Mucosa of rectum (tissue), 2 donors: ENCODE measurements at regions not wholly inside any gene's neighbourhood (a gene's known extent, or its start where the extent isn't known, plus 50 kb on each side); places are given as distances from the start of the nearest gene placed in this dataset.

Experiments used
- H3K27ac ChIP-seq, 2 donors: one replicate each; pipeline ENCODE4 v1.7.0; 2013; ENCODE audit warnings: inconsistent platforms in 2 of 2, low read depth in 2 of 2, low read length in 2 of 2
- H3K27me3 ChIP-seq, 2 donors: one replicate each; pipeline ENCODE4 v1.7.0; 2013; ENCODE audit warnings: low read length in 2 of 2; ENCODE audit not compliant: control insufficient read depth in 2 of 2, insufficient read depth in 2 of 2
- H3K36me3 ChIP-seq, 2 donors: one replicate each; pipeline ENCODE4 v1.7.0; 2013; ENCODE audit warnings: low read length in 2 of 2; ENCODE audit not compliant: control insufficient read depth in 2 of 2, insufficient read depth in 2 of 2
- H3K4me1 ChIP-seq, 2 donors: one replicate each; pipeline ENCODE4 v1.7.0; 2013; ENCODE audit warnings: low read length in 2 of 2, mild to moderate bottlenecking in 1 of 2; ENCODE audit not compliant: control insufficient read depth in 2 of 2, insufficient read depth in 2 of 2
- H3K4me3 ChIP-seq, 2 donors: one replicate each; pipeline ENCODE4 v1.7.0; 2013; ENCODE audit warnings: low read length in 2 of 2
- H3K9ac ChIP-seq, 2 donors: one replicate each; pipeline ENCODE4 v1.7.0; 2013; ENCODE audit warnings: low read length in 2 of 2, low read depth in 1 of 2, mild to moderate bottlenecking in 1 of 2
- H3K9me3 ChIP-seq, 2 donors: one replicate each; pipeline ENCODE4 v1.7.0; 2013; ENCODE audit warnings: low read length in 2 of 2; ENCODE audit not compliant: control insufficient read depth in 2 of 2
- donor health status: healthy.
- donor health status: Normal muscosa, but diverticular disease.

DNA sequence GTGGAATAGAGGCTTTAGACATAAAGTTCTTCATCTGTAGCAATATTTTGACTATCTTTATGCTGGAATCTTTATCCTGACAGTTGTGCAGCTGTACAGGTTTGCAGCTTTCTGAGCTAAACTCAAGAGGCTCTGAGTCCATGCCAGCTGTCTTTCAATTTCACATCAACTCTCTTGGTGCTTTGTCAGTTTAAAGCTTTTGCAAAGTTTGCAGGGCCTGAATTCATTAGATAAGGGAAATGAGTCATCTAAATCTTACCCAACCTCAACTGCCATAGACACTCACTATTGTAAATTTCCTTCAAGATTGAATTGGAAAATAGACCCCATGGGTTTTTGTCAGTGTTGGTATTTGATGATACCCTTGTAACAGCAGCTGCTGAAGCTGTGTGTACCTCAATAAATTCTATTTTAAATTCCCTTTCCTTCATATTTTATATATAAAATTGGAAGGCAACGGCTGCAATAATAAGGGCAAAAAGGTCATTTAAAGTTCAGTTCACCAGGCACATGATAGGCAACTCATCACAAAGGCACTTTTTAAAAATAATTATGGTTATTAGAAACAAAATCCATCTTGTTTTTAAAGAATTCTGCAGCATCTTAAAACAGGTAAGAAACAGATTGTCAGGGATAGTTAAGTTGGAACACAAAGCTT, 169.9 kb upstream of the SLC39A10 start:
- Histone ChIP-seq H3K9me3 (no peaks in the 10 kb centered on the region), H3K36me3 (no peaks in the 10 kb centered on the region), H3K27ac (no peak overlapping the region), H3K27me3 (no peaks in the 10 kb centered on the region), H3K4me1 (no peaks in the 10 kb centered on the region), H3K9ac (no peak overlapping the region), H3K4me3 (no peak overlapping the region)

DNA sequence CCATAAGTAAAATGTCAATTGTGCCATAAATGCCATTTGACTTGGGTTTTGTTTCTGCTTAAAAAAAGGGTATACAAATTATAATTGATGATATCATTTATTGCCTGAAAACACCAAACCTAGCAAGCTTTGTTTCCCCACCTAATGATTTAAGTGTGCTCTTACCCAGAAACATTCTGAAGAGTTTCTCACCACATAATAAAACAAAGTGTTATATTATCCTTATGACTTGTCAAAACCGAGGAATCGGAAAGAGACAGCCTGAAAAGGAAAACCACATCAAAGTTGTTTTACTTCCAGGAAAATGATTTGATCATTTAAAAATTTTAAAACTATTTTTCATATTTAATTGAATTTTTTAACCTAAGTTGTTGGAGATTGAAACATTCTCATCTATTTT, 170.5 kb upstream of the SLC39A10 start:
- Histone ChIP-seq H3K27me3 (no peaks in the 10 kb centered on the region), H3K27ac (no peak overlapping the region), H3K4me3 (no peak overlapping the region), H3K4me1 (no peaks in the 10 kb centered on the region), H3K36me3 (no peaks in the 10 kb centered on the region), H3K9me3 (no peaks in the 10 kb centered on the region), H3K9ac (no peak overlapping the region)

GRCh38 chr2:195482010-195482409, 175.0 kb upstream of the SLC39A10 start:
- Histone ChIP-seq H3K27ac (no peak overlapping the region), H3K4me3 (no peak overlapping the region), H3K4me1 (no peaks in the 10 kb centered on the region), H3K9me3 (no peaks in the 10 kb centered on the region), H3K36me3 (no peaks in the 10 kb centered on the region), H3K9ac (no peak overlapping the region), H3K27me3 (no peaks in the 10 kb centered on the region)

DNA sequence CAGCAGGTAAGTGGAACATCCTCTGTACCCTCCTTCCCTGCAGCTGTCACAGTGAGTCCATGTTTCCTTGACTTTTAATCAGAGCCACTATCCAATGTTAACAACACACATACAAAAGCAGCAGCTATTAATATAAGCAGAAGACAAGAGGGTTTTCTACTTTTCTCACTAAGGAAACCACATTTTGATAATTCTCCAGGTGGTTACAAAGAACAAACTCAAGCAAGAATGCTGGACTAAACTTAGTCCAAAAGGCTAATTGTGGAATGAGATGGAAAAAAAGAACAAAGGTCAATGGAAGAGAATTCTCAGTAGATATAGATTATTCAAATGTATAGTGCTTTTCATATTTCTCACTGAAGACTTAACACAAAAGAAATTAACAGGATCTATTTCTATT, 176.9 kb upstream of the SLC39A10 start:
- H3K27me3 ChIP-seq = no peaks in the 10 kb centered on the region
- H3K9ac ChIP-seq = no peak overlapping the region
- no peaks in the 10 kb centered on the region for H3K36me3 ChIP-seq
- no peak overlapping the region for H3K27ac ChIP-seq
- H3K4me3 ChIP-seq = no peak overlapping the region
- no peaks in the 10 kb centered on the region for H3K4me1 ChIP-seq
- H3K9me3 ChIP-seq = no peaks in the 10 kb centered on the region

DNA sequence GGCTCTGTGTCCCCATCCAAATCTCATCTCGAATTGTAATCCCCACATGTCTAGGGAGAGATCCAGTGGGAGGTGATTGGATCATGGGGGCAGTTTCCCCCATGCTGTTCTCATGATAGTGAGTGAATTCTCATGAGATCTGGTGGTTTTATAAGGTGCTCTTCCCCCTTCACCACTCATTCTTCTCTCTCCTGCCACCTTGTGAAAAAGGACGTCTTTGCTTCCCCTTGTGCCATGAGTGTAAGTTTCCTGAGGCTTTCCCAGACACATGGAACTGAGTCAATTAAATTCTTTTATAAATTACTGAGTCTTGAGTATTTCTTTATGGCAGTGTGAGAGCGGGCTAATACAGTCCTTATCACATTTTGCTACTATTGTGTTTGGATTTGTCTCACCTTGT, 177.6 kb upstream of the SLC39A10 start:
- no peak overlapping the region for H3K9ac ChIP-seq
- no peak overlapping the region for H3K27ac ChIP-seq
- no peaks in the 10 kb centered on the region for H3K4me1 ChIP-seq
- H3K4me3 ChIP-seq = no peak overlapping the region
- no peaks in the 10 kb centered on the region for H3K27me3 ChIP-seq
- H3K9me3 ChIP-seq = no peaks in the 10 kb centered on the region
- H3K36me3 ChIP-seq = no peaks in the 10 kb centered on the region

DNA sequence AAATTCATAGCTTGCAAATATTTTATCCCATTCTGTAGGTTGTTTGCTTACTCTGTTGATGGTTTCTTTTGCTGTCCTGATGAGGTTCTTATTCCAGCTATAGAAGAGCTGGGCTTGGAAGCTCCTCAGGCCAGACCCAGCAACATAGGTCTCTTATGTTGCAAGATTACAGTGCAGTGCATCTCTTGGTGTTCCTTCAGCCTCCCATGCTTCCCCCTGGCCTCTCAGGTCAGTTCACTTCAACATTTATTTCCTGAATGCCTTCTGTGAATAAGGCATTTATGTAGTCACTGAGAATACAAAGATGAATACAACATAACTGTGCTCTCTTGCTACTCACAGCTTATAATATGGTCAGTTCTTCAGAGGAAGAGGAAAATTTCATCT, 179.0 kb upstream of the SLC39A10 start:
- H3K4me1 ChIP-seq = no peaks in the 10 kb centered on the region
- H3K9ac ChIP-seq = no peak overlapping the region
- no peaks in the 10 kb centered on the region for H3K9me3 ChIP-seq
- no peaks in the 10 kb centered on the region for H3K36me3 ChIP-seq
- H3K27me3 ChIP-seq = no peaks in the 10 kb centered on the region
- no peak overlapping the region for H3K4me3 ChIP-seq
- no peak overlapping the region for H3K27ac ChIP-seq

DNA sequence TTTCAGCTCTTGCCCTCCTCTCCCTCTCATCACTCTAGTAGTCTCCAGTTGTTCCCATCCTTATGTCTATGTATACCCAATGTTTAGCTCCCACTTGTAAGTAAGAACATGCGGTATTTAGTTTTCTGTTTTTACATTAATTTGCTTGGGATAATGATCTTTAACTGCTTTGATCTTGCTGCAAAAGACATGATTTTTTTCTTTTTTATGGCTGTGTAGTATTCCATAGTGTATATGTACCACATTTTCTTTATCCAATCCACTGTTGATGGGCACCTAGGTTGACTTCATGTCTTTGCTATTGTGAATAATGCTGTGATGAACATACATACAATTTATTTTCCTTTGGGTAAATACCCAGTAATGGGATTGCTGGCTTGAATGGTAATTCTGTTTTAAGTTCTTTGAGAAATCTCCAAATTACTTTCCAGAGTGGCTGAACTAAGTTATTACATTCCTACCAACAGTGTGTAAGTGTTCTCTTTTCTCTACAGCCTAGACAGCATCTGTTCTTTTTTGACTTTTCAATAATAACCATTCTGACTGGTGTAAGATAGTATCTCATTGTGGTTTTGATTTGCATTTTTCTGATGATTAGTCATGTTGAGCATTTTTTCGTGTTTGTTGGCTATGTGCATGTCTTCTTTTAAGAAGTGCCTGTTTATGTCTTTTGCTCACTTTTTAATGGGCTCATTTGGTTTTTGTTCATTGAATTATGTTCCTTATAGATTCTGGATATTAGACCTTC, 179.6 kb upstream of the SLC39A10 start:
- Histone ChIP-seq H3K4me1 (no peaks in the 10 kb centered on the region), H3K36me3 (no peaks in the 10 kb centered on the region), H3K9me3 (no peaks in the 10 kb centered on the region), H3K9ac (no peak overlapping the region), H3K4me3 (no peak overlapping the region), H3K27me3 (no peaks in the 10 kb centered on the region), H3K27ac (no peak overlapping the region)

- Histone ChIP-seq H3K27ac (no peak overlapping the region), H3K9ac (no peak overlapping the region), H3K27me3 (no peaks in the 10 kb centered on the region), H3K36me3 (no peaks in the 10 kb centered on the region), H3K4me1 (no peaks in the 10 kb centered on the region), H3K9me3 (no peaks in the 10 kb centered on the region), H3K4me3 (no peak overlapping the region)
Measured at GRCh38 chr2:195475336-195475735, 181.7 kb upstream of the SLC39A10 start.

DNA sequence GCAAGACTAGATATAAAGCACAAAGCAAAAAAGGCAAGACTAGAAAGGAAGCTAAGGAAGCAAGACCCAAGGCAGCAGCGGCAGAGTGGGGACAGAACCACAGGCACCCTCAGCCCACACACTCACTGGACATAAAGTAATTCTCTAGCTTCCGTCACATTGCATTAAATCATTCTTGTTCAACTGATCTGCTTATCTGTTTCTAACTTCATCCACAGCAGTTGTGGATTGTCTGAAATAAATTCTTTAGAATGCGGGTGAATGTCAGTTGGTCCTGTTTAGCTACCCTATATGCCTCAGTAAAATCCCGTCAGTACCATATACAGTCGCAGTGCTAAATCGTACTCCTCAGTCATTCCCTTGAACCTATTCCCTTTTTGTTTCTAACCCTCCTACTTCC, 183.2 kb upstream of the SLC39A10 start:
- no peaks in the 10 kb centered on the region for H3K27me3 ChIP-seq
- H3K27ac ChIP-seq = no peak overlapping the region
- H3K36me3 ChIP-seq = no peaks in the 10 kb centered on the region
- H3K4me3 ChIP-seq = no peak overlapping the region
- no peaks in the 10 kb centered on the region for H3K9me3 ChIP-seq
- H3K9ac ChIP-seq = no peak overlapping the region
- no peaks in the 10 kb centered on the region for H3K4me1 ChIP-seq

DNA sequence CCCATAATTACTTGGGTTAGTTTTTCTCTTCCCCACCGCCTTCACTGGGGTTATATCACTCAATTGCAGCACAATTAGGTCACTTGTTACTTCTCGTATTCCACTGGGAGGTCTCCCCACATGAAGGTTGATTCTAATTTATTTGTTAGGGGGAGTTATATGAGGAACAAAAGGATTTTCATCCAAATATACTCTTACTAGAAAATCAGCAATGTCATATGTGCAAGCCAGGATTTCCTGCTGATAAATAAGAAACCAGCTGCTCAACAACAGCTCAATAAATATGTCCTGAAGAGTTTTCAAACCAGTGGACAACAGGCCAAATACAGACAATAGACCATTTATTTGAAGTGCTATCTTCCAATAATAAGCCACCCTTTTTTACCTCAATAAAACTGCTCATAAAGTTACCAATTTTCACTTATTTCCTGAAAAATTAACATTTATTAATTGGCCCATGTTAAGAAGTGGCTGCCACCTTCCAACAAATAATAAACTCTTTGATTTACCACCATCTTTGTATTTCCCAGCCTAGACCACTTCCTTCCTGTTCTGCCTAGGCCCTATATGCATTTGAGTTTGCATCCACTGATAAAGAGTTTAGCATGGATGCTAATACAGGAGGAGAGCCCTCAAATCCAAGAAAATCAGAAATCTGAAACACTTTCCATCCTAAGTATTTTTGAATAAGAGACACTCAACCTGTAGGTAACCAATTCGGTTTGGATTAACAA, 184.4 kb upstream of the SLC39A10 start:
- no peak overlapping the region for H3K27ac ChIP-seq
- no peaks in the 10 kb centered on the region for H3K4me1 ChIP-seq
- H3K27me3 ChIP-seq = no peaks in the 10 kb centered on the region
- no peaks in the 10 kb centered on the region for H3K36me3 ChIP-seq
- no peak overlapping the region for H3K9ac ChIP-seq
- no peak overlapping the region for H3K4me3 ChIP-seq
- no peaks in the 10 kb centered on the region for H3K9me3 ChIP-seq
